ENCODE measurements at regions not wholly inside any gene's neighbourhood (a gene's known extent, or its start where the extent isn't known, plus 50 kb on each side); places are given as distances from the start of the nearest gene placed in this dataset.
"Not testable (repeated sequence)": the region's sequence is repeated elsewhere in the genome, so short reads cannot be mapped to it uniquely, and the experiment has no call there.

GRCh38 chr6:2351807-2352431 lies 106.5 kb upstream of the GMDS start:
- no peak overlapping the region for H3K4me3 ChIP-seq (ENCODE audit: low read depth, low read length)
- DNase-seq (ENCODE audit: low read depth, low spot score): peak; percentile 71
- in situ Hi-C loops (cut with HindIII; ENCODE audit: low sequenced_read_pairs): no loop called here
- TF ChIP-seq CTCF (IDR thresholded peaks at IDR 0.05; ENCODE audit: low read depth, low read length): no peak

- no peak overlapping the region for H3K4me3 ChIP-seq (ENCODE audit: low read depth, low read length)
- no peak for TF ChIP-seq CTCF (IDR thresholded peaks at IDR 0.05; ENCODE audit: low read depth, low read length)
- DNase-seq (ENCODE audit: low read depth, low spot score): no peak
- in situ Hi-C loops (cut with HindIII; ENCODE audit: low sequenced_read_pairs): no loop called here
Observed at GRCh38 chr6:2351090-2351489, 105.7 kb upstream of the GMDS start.

GRCh38 chr6:2346078-2346477 lies 100.7 kb upstream of the GMDS start:
- no peak for DNase-seq (ENCODE audit: low read depth, low spot score)
- no peak for TF ChIP-seq CTCF (IDR thresholded peaks at IDR 0.05; ENCODE audit: low read depth, low read length)
- in situ Hi-C loops (cut with HindIII; ENCODE audit: low sequenced_read_pairs): no loop called here
- H3K4me3 ChIP-seq (ENCODE audit: low read depth, low read length): no peak overlapping the region

- in situ Hi-C loops (cut with HindIII; ENCODE audit: low sequenced_read_pairs): no loop called here
- H3K4me3 ChIP-seq (ENCODE audit: low read depth, low read length): no peak overlapping the region
- no peak for TF ChIP-seq CTCF (IDR thresholded peaks at IDR 0.05; ENCODE audit: low read depth, low read length)
- DNase-seq (ENCODE audit: low read depth, low spot score): no peak
Observed at GRCh38 chr6:2344319-2344905, 99.0 kb upstream of the GMDS start.

- no peak for TF ChIP-seq CTCF (IDR thresholded peaks at IDR 0.05; ENCODE audit: low read depth, low read length)
- no peak overlapping the region for H3K4me3 ChIP-seq (ENCODE audit: low read depth, low read length)
- no peak for DNase-seq (ENCODE audit: low read depth, low spot score)
- in situ Hi-C loops (cut with HindIII; ENCODE audit: low sequenced_read_pairs): no loop called here
Observed at GRCh38 chr6:2327591-2327990, 82.2 kb upstream of the GMDS start.

- no peak overlapping the region for H3K4me3 ChIP-seq (ENCODE audit: low read depth, low read length)
- in situ Hi-C loops (cut with HindIII; ENCODE audit: low sequenced_read_pairs): no loop called here
- DNase-seq (ENCODE audit: low read depth, low spot score): no peak
- TF ChIP-seq CTCF (IDR thresholded peaks at IDR 0.05; ENCODE audit: low read depth, low read length): no peak
Observed at GRCh38 chr6:2324166-2324953, 79.0 kb upstream of the GMDS start.

GRCh38 chr6:2317498-2317897 lies 72.1 kb upstream of the GMDS start:
- DNase-seq (ENCODE audit: low read depth, low spot score); H3K4me3 ChIP-seq (ENCODE audit: low read depth, low read length); in situ Hi-C loops (cut with HindIII; ENCODE audit: low sequenced_read_pairs): not testable (repeated sequence)
